Body of pancreas (tissue), 4 donors: ENCODE measurements at regions not wholly inside any gene's neighbourhood (a gene's known extent, or its start where the extent isn't known, plus 50 kb on each side); places are given as distances from the start of the nearest gene placed in this dataset.
A peak's percentile ranks its signal among the peaks of the same experiment; 100 is the strongest.

Experiments used
- ATAC-seq: fragments of 150-250 bp; one replicate; pipeline ENCODE4 v1.9.1; 2016
- DNase-seq, 4 donors: peaks; one replicate each; pipeline ENCODE4 v3.0.0-alpha.2; 2019
- H3K27ac ChIP-seq, 4 donors: fragments of 200-600 bp; sonication (generic); 1 replicate in 3 of 4; 2 replicates in 1 of 4; pipeline versions ENCODE4 v1.5.1 to v1.6.1; 2016 to 2019; ENCODE audit warnings: mild to moderate bottlenecking in 1 of 4, mixed read lengths in 1 of 4, moderate library complexity in 1 of 4
- H3K27me3 ChIP-seq, 2 donors: fragments of 200-600 bp; sonication (generic); one replicate each; pipeline ENCODE4 v1.6.0; 2016; ENCODE audit warnings: mild to moderate bottlenecking in 1 of 2
- H3K36me3 ChIP-seq, 2 donors: fragments of 200-600 bp; sonication (generic); replicated peaks in 1 of 2; 2 replicates each; pipeline ENCODE4 v1.5.1; 2016; ENCODE audit warnings: low read depth in 2 of 2; ENCODE audit not compliant: insufficient read depth in 1 of 2
- H3K4me1 ChIP-seq: fragments of 200-600 bp; sonication (generic); one replicate; pipeline ENCODE4 v1.6.0; 2016
- H3K4me3 ChIP-seq, 2 donors: fragments of 200-600 bp; sonication (generic); 1 replicate in 1 of 2; 2 replicates in 1 of 2; pipeline ENCODE4 v1.5.1; 2016 to 2019
- H3K9me3 ChIP-seq, 3 donors: fragments of 200-600 bp; sonication (generic); 1 replicate in 2 of 3; 2 replicates in 1 of 3; pipeline ENCODE4 v1.5.1; 2016
- POLR2A ChIP-seq, 3 donors: fragments of 450-650 bp; IDR thresholded peaks; one replicate each; pipeline ENCODE4 v1.6.1; 2016; ENCODE audit warnings: antibody characterized with exemption in 3 of 3, mild to moderate bottlenecking in 2 of 3
- WGBS, 2 donors: methylation state at CpG; one replicate each; pipeline ENCODE4 v1.1.5; 2017; 5-methylcytosine and 5-hydroxymethylcytosine counted together
- intact Hi-C: fragments of 100-400 bp; cut with DNase I; formaldehyde crosslinking; loops from one replicate; pipeline ENCODE4 v1.15.1; 2023
- TF ChIP-seq, protein P1 (sequence below), 7 experiments: fragments of 450-650 bp in 4 of 7; fragments of 200-600 bp in 3 of 7; sonication (generic) in 3 of 7; IDR thresholded peaks; one replicate each; pipeline ENCODE4 v1.5.1; 2016 to 2019; ENCODE audit warnings: antibody characterized with exemption in 7 of 7

DNA sequence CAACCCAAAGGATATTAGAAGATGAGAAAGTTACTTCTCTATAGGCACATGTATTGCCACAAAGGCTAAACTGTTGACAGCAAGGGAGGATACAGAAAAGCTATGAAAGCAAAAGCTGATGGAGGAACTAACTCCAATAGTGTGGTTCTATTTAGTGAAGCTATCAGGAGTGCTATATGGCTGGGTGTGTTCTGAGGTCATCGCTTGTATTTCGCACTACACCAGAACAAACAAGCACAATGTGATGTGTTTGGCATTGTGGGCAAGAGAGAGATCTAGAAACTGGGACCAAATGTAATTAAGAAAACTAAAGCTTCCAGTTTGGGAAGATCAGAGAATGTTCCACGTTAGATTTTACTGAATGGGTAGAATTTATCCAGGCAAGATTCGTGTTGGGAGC, 220.4 kb upstream of the UMPS start:
- intact Hi-C loops, result no loop called here
- peaks cover 7% of the 10 kb centered on the region for H3K4me1 ChIP-seq
- ATAC-seq (no peak), DNase-seq (no peak)
- H3K27me3 ChIP-seq, result no peaks in the 10 kb centered on the region
- H3K4me3 ChIP-seq, result no peak overlapping the region
- H3K27ac ChIP-seq, result no peak overlapping the region
- TF ChIP-seq, protein P1, sequence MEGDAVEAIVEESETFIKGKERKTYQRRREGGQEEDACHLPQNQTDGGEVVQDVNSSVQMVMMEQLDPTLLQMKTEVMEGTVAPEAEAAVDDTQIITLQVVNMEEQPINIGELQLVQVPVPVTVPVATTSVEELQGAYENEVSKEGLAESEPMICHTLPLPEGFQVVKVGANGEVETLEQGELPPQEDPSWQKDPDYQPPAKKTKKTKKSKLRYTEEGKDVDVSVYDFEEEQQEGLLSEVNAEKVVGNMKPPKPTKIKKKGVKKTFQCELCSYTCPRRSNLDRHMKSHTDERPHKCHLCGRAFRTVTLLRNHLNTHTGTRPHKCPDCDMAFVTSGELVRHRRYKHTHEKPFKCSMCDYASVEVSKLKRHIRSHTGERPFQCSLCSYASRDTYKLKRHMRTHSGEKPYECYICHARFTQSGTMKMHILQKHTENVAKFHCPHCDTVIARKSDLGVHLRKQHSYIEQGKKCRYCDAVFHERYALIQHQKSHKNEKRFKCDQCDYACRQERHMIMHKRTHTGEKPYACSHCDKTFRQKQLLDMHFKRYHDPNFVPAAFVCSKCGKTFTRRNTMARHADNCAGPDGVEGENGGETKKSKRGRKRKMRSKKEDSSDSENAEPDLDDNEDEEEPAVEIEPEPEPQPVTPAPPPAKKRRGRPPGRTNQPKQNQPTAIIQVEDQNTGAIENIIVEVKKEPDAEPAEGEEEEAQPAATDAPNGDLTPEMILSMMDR (IDR thresholded peaks at IDR 0.05), result no peak
- TF ChIP-seq POLR2A (IDR thresholded peaks at IDR 0.05), result no peak
- 90 to 91% methylated on average over 4 of the region's 4 CpGs for WGBS, 2 donors
- H3K9me3 ChIP-seq, result no peaks in the 10 kb centered on the region
- H3K36me3 ChIP-seq, result no peaks in the 10 kb centered on the region

DNA sequence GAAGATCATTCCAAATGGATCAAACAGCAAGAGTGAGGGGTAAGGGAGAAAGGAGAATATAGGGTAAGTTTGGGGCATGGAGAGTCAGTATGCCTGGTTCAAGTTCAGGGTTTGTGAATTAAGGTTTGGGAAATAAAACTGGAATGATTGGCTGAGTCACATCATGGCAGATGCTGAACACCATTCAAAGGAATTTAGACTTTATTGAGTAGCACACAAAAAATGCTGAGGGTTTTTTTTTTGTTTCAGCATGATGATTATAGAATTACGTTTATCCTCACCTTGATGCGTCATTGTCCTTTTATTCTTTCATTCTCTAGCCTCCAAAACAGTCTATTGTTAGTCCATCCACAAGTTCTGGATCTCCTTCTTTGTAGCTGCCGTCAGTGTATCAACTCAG, 220.0 kb upstream of the UMPS start:
- H3K36me3 ChIP-seq, result no peaks in the 10 kb centered on the region
- H3K4me3 ChIP-seq, result no peak overlapping the region
- peaks cover 7% of the 10 kb centered on the region for H3K4me1 ChIP-seq
- DNase-seq (no peak), ATAC-seq (no peak)
- H3K27me3 ChIP-seq, result no peaks in the 10 kb centered on the region
- H3K27ac ChIP-seq, result no peak overlapping the region
- intact Hi-C loops, result no loop called here
- TF ChIP-seq, protein P1 (IDR thresholded peaks at IDR 0.05), result no peak
- TF ChIP-seq POLR2A (IDR thresholded peaks at IDR 0.05), result no peak
- H3K9me3 ChIP-seq, result no peaks in the 10 kb centered on the region
- WGBS, 2 donors, result 86 to 95% methylated on average over 3 of the region's 3 CpGs

DNA sequence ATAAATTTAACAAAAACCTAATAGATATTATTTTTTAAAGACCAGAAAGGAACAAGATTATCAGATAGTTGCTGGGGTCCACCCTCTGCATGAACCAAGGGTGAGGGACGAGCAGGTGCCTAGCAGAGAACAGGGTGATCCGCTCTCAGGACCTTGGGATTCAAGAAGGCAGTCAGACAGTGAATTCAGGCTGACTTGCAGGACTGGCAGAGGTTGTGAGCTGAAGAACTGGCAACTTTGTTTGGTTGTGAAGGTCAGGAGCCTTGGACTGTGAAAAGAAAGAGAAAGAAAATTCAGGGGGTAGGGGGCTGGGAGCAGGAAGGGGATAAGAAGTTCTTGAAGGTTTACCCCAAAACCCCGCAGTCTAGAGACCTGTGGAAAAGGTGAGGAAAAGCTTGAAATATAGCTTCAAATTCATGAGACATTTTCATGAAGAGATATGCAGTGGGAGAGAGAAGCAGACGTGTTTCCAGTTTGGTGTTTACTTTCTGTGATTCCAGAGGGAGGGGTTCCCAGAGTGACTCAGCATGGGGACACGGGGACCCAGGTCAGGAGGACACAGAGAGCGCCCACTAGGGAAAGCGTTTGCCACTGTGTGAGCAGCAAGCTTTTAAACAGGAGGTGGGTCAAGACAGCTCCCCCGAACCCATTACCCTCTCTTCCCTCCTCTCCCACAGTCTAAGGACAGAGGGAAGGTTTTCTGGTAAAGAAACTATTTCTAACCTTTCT, 217.2 kb upstream of the UMPS start:
- intact Hi-C loops, result no loop called here
- Histone ChIP-seq H3K27me3 (no peaks in the 10 kb centered on the region), H3K4me1 (peaks cover 7% of the 10 kb centered on the region), H3K9me3 (no peaks in the 10 kb centered on the region), H3K27ac (no peak overlapping the region), H3K36me3 (no peaks in the 10 kb centered on the region), H3K4me3 (no peak overlapping the region)
- 38 to 46% methylated on average over 8 of the region's 8 CpGs for WGBS, 2 donors
- ATAC-seq, result peak; percentile 71
- peak; percentile 23 to 63 (median 42) for DNase-seq
- TF ChIP-seq, protein P1 (IDR thresholded peaks at IDR 0.05), result peak in 3 of 7 experiments; percentile 11 to 27 (median 23)
- no peak for TF ChIP-seq POLR2A (IDR thresholded peaks at IDR 0.05)

DNA sequence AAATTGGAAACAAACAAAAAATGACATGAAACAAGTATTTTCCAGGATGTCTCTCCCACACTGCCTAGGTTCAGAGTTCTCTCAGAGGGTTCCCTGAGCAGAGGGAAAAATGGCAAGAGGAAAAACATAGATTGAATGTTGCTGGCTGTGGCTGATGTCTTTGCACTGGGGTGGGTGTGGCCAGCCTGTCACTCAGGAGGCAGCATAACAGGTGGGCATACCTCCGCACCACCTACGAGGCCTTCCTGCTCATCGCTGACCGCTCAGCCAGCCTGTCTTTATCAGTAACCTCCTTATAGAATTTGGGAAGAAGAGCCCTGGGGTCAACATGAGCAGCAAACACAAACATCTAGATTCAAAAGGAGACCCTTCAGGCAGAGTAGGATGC, 216.6 kb upstream of the UMPS start:
- intact Hi-C loops, result no loop called here
- Histone ChIP-seq H3K4me1 (peaks cover 7% of the 10 kb centered on the region), H3K36me3 (no peaks in the 10 kb centered on the region), H3K27me3 (no peaks in the 10 kb centered on the region), H3K9me3 (no peaks in the 10 kb centered on the region), H3K4me3 (no peak overlapping the region), H3K27ac (no peak overlapping the region)
- TF ChIP-seq, protein P1 (IDR thresholded peaks at IDR 0.05), result no peak
- TF ChIP-seq POLR2A (IDR thresholded peaks at IDR 0.05), result no peak
- DNase-seq, result no peak
- WGBS, 2 donors, result 84 to 92% methylated on average over 4 of the region's 4 CpGs
- ATAC-seq, result no peak

DNA sequence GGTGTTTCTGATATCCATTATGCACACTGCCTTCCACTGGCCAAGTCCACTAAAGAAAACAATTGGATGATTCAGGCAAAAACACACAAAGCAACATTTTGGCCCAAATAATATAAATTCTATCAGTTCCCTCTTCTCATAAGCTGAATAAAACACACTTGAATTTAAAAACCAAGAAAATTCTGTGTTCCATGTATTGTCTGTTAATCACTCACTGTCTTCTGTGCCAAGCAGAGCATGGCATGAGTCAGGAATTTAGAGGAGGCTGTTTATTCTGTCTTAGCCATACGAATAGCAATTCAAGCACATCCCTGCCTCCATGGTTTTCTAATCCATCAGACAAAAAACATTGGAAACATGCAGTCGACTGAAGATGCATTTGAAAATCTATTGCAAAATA, 215.6 kb upstream of the UMPS start:
- Histone ChIP-seq H3K27me3 (no peaks in the 10 kb centered on the region), H3K36me3 (no peaks in the 10 kb centered on the region), H3K9me3 (no peaks in the 10 kb centered on the region), H3K4me3 (no peak overlapping the region), H3K4me1 (peaks cover 7% of the 10 kb centered on the region), H3K27ac (no peak overlapping the region)
- DNase-seq (no peak), ATAC-seq (no peak)
- intact Hi-C loops, result no loop called here
- no peak for TF ChIP-seq POLR2A (IDR thresholded peaks at IDR 0.05)
- TF ChIP-seq, protein P1 (IDR thresholded peaks at IDR 0.05), result no peak
- 79% methylated on average over 2 of the region's 2 CpGs for WGBS, 2 donors
